Osteocyte (in vitro differentiated cells): ENCODE measurements at regions not wholly inside any gene's neighbourhood (a gene's known extent, or its start where the extent isn't known, plus 50 kb on each side); places are given as distances from the start of the nearest gene placed in this dataset.

Experiments
- DNase-seq: peaks from one replicate; pipeline ENCODE4 v3.0.0; 2021; ENCODE audit warnings: mixed read lengths; ENCODE audit not compliant: unreplicated experiment; ENCODE audit errors: extremely low spot score
- H3K27ac Mint-ChIP-seq: one replicate; pipeline ENCODE4 v1.8.0; 2021; ENCODE audit warnings: mild to moderate bottlenecking, mixed read lengths; ENCODE audit not compliant: unreplicated experiment
- H3K27me3 Mint-ChIP-seq: one replicate; pipeline ENCODE4 v1.8.0; 2021; ENCODE audit warnings: mixed read lengths; ENCODE audit not compliant: unreplicated experiment
- H3K36me3 Mint-ChIP-seq: one replicate; pipeline ENCODE4 v1.8.0; 2021; ENCODE audit warnings: mixed read lengths; ENCODE audit not compliant: unreplicated experiment
- H3K4me1 Mint-ChIP-seq: one replicate; pipeline ENCODE4 v1.8.0; 2021; ENCODE audit warnings: mixed read lengths; ENCODE audit not compliant: unreplicated experiment
- H3K4me3 Mint-ChIP-seq: one replicate; pipeline ENCODE4 v1.8.0; 2021; ENCODE audit warnings: mild to moderate bottlenecking, moderate library complexity, mixed read lengths; ENCODE audit not compliant: unreplicated experiment
- H3K9me3 Mint-ChIP-seq: one replicate; pipeline ENCODE4 v1.8.0; 2021; ENCODE audit warnings: mixed read lengths; ENCODE audit not compliant: unreplicated experiment
- CTCF ChIP-seq: fragments of 200-600 bp; sonication (generic); IDR thresholded peaks from 2 replicates; pipeline ENCODE4 v1.5.0; 2021; ENCODE audit warnings: antibody characterized with exemption, mild to moderate bottlenecking, moderate library complexity

GRCh38 chr13:79901336-79901735, 420.4 kb downstream of the NDFIP2 start:
- no peak overlapping the region for H3K27ac Mint-ChIP-seq
- peaks cover 7% of the 10 kb centered on the region for H3K9me3 Mint-ChIP-seq
- DNase-seq = no peak
- no peak overlapping the region for H3K4me3 Mint-ChIP-seq
- no peaks in the 10 kb centered on the region for H3K36me3 Mint-ChIP-seq
- TF ChIP-seq CTCF = no peak
- H3K27me3 Mint-ChIP-seq = no peaks in the 10 kb centered on the region
- H3K4me1 Mint-ChIP-seq = no peaks in the 10 kb centered on the region

- DNase-seq = no peak
- TF ChIP-seq CTCF = no peak
- Mint-ChIP-seq H3K4me3 (no peak overlapping the region), H3K4me1 (no peaks in the 10 kb centered on the region), H3K9me3 (peaks cover 11% of the 10 kb centered on the region), H3K36me3 (no peaks in the 10 kb centered on the region), H3K27me3 (no peaks in the 10 kb centered on the region), H3K27ac (no peak overlapping the region)
Measured at GRCh38 chr13:79900356-79900755, 419.4 kb downstream of the NDFIP2 start.

DNA sequence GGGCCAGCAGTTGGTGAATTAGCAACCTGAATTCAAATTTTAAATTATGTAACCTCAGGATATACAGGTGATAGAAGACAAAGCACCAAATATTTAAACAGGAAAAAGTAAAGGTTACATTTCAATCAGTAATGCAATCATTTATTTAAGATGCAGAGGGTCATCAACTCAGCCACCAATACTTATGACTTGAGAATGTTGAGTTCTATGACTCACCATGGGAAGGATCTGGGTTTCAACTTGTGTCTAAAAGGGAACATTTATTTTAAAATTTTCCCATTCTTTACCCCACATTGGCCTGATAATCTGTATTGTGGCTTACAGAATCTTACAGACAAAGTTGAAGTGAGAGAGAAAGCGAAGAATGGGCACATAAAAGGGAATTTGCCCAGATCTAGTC, 418.0 kb downstream of the NDFIP2 start:
- Mint-ChIP-seq H3K36me3 (no peaks in the 10 kb centered on the region), H3K4me1 (no peaks in the 10 kb centered on the region), H3K27ac (no peak overlapping the region), H3K4me3 (no peak overlapping the region), H3K9me3 (peaks cover 11% of the 10 kb centered on the region), H3K27me3 (no peaks in the 10 kb centered on the region)
- no peak for TF ChIP-seq CTCF
- no peak for DNase-seq

DNA sequence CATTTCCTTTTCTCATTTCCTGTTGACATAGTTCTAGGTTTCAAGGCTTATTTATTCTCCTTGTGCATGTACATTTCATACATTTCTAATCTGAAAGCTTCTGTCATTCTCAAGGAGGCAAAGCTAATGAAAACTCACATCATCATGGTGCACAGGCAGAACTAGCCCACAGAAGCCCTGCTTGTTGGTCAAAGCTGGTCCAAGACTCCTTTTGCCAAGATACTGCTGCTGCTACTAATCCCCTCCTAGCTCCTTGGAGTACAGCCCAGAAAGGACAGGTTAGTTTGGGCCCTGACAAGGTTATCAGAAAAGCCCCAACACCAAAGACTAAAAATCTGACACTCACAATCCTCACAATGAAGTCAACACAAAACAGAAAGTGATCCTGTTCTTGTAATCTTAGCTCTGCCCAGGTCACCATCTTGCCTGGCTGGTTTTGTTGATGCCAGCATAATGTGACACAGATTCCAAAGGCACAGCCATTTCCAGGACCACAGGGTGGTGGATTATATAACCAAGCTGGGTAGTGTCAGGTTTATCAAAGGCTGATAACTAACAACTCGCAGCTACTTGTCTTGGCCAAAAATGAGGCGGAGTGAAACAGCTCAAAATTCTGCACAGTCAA, 417.4 kb downstream of the NDFIP2 start:
- no peaks in the 10 kb centered on the region for H3K36me3 Mint-ChIP-seq
- TF ChIP-seq CTCF = no peak
- peaks cover 11% of the 10 kb centered on the region for H3K9me3 Mint-ChIP-seq
- H3K27ac Mint-ChIP-seq = no peak overlapping the region
- H3K4me3 Mint-ChIP-seq = no peak overlapping the region
- DNase-seq = no peak
- H3K27me3 Mint-ChIP-seq = no peaks in the 10 kb centered on the region
- H3K4me1 Mint-ChIP-seq = no peaks in the 10 kb centered on the region

GRCh38 chr13:79896851-79897250, 415.9 kb downstream of the NDFIP2 start:
- no peak for DNase-seq
- H3K9me3 Mint-ChIP-seq = peaks cover 11% of the 10 kb centered on the region
- TF ChIP-seq CTCF = no peak
- no peaks in the 10 kb centered on the region for H3K36me3 Mint-ChIP-seq
- no peaks in the 10 kb centered on the region for H3K27me3 Mint-ChIP-seq
- no peak overlapping the region for H3K27ac Mint-ChIP-seq
- H3K4me3 Mint-ChIP-seq = no peak overlapping the region
- no peaks in the 10 kb centered on the region for H3K4me1 Mint-ChIP-seq
